ENCODE measurements at regions not wholly inside any gene's neighbourhood (a gene's known extent, or its start where the extent isn't known, plus 50 kb on each side); places are given as distances from the start of the nearest gene placed in this dataset.

DNA sequence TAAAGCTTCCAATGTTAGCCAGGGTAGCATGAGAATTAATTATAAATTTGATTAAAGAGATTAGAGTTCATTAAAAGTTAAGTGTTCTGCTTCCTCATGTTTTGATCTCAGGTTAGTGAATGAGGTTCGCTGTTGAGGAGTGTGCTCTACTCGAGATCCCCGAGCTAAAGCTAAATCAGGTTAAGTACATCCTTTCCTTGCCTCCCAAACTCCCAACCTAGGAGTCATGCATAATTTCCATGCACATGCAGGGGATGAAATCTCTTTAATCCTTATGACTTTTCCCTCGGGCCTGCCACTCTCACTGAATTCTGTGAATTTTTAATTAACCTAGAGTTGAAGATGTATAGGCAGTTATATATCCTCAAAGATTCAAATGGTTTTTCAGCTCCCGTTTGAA lies 156.1 kb upstream of the NCK2 start (continued):
- TF ChIP-seq, protein P1, sequence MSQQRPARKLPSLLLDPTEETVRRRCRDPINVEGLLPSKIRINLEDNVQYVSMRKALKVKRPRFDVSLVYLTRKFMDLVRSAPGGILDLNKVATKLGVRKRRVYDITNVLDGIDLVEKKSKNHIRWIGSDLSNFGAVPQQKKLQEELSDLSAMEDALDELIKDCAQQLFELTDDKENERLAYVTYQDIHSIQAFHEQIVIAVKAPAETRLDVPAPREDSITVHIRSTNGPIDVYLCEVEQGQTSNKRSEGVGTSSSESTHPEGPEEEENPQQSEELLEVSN (IDR thresholded peaks at IDR 0.05): no peak
